ENCODE measurements at regions not wholly inside any gene's neighbourhood (a gene's known extent, or its start where the extent isn't known, plus 50 kb on each side); places are given as distances from the start of the nearest gene placed in this dataset.

DNA sequence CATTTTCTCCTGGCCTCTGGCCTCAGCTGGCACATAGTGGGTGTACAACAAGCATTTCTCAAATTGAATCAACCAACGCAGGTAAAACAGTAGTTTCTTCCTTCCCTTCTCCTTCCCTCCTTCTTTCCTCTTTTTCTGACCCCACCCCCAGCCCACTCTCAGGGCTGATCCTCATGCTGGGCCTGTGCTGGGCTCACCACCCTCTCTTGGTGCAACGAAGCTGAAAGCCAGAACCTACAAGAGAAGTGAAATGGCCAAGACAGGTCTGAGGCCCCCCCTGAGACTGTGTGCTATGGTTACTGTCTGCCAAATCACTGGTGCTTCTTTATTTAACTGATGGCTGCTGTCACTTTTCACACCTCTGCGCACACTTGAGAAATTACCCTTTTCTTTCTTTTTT, 53.0 kb upstream of the BOD1 start:
- TF ChIP-seq, protein P1, sequence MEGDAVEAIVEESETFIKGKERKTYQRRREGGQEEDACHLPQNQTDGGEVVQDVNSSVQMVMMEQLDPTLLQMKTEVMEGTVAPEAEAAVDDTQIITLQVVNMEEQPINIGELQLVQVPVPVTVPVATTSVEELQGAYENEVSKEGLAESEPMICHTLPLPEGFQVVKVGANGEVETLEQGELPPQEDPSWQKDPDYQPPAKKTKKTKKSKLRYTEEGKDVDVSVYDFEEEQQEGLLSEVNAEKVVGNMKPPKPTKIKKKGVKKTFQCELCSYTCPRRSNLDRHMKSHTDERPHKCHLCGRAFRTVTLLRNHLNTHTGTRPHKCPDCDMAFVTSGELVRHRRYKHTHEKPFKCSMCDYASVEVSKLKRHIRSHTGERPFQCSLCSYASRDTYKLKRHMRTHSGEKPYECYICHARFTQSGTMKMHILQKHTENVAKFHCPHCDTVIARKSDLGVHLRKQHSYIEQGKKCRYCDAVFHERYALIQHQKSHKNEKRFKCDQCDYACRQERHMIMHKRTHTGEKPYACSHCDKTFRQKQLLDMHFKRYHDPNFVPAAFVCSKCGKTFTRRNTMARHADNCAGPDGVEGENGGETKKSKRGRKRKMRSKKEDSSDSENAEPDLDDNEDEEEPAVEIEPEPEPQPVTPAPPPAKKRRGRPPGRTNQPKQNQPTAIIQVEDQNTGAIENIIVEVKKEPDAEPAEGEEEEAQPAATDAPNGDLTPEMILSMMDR (IDR thresholded peaks at IDR 0.05; ENCODE audit: low read length): no peak
- TF ChIP-seq EZH2phosphoT487 (IDR thresholded peaks at IDR 0.05; ENCODE audit: low read length): no peak
- no peak for TF ChIP-seq EZH2 (optimal IDR thresholded peaks at IDR 0.05; ENCODE audit: low read depth, low read length)
